Renal cortex interstitium (tissue), 11 donors: ENCODE measurements at regions not wholly inside any gene's neighbourhood (a gene's known extent, or its start where the extent isn't known, plus 50 kb on each side); places are given as distances from the start of the nearest gene placed in this dataset.
"Not testable (repeated sequence)": the region's sequence is repeated elsewhere in the genome, so short reads cannot be mapped to it uniquely, and the experiment has no call there.

Experiments
- DNase-seq, 11 donors: peaks; one replicate each; pipeline ENCODE4 v3.0.0-alpha.2; 2013; ENCODE audit warnings: low read depth in 9 of 11, low spot score in 4 of 11; ENCODE audit errors: extremely low read depth in 1 of 11

GRCh38 chr7:67901808-67902480 is 905.3 kb downstream of the TYW1 start:
- no peak for DNase-seq

GRCh38 chr7:67907792-67908191 is 911.2 kb downstream of the TYW1 start:
- DNase-seq, result no peak

- no peak for DNase-seq
These were observed 915.8 kb downstream of the TYW1 start for GRCh38 chr7:67912437-67912836.

- DNase-seq, result no peak
These were observed 917.0 kb downstream of the TYW1 start for GRCh38 chr7:67913604-67914003.

- DNase-seq, result not testable (repeated sequence)
These were observed 919.5 kb downstream of the TYW1 start for GRCh38 chr7:67916111-67916510.

GRCh38 chr7:67916571-67917436 is 920.2 kb downstream of the TYW1 start:
- DNase-seq, result no peak

- no peak for DNase-seq
These were observed 920.8 kb downstream of the TYW1 start for GRCh38 chr7:67917437-67917755.

GRCh38 chr7:67918158-67918557 is 921.5 kb downstream of the TYW1 start:
- no peak for DNase-seq

GRCh38 chr7:67923286-67923685 is 926.7 kb downstream of the TYW1 start:
- DNase-seq, result no peak

- DNase-seq, result peak in 1 of 11 donors; percentile 4
These were observed 931.5 kb downstream of the TYW1 start for GRCh38 chr7:67928141-67928540.

- not testable (repeated sequence) for DNase-seq
These were observed 939.8 kb downstream of the TYW1 start for GRCh38 chr7:67936447-67936846.

GRCh38 chr7:67940400-67940799 is 943.8 kb downstream of the TYW1 start:
- no peak for DNase-seq

GRCh38 chr7:67947191-67947590 is 950.6 kb downstream of the TYW1 start:
- DNase-seq, result no peak

GRCh38 chr7:67947646-67948045 is 951.0 kb downstream of the TYW1 start:
- no peak for DNase-seq

GRCh38 chr7:67950321-67951083 is 953.9 kb downstream of the TYW1 start:
- no peak for DNase-seq

- no peak for DNase-seq
These were observed 958.4 kb downstream of the TYW1 start for GRCh38 chr7:67955061-67955460.

GRCh38 chr7:67962863-67963262 is 966.2 kb downstream of the TYW1 start:
- no peak for DNase-seq

GRCh38 chr7:67976490-67976889 is 979.9 kb downstream of the TYW1 start:
- no peak for DNase-seq

GRCh38 chr7:67983486-67983885 is 986.9 kb downstream of the TYW1 start:
- DNase-seq, result no peak

GRCh38 chr7:67984326-67984725 is 987.7 kb downstream of the TYW1 start:
- no peak for DNase-seq
